ENCODE measurements at regions not wholly inside any gene's neighbourhood (a gene's known extent, or its start where the extent isn't known, plus 50 kb on each side); places are given as distances from the start of the nearest gene placed in this dataset.

- H3K9me3 ChIP-seq = no peaks in the 10 kb centered on the region
- peaks cover 30% of the 10 kb centered on the region for H3K4me1 ChIP-seq
- TF ChIP-seq CTCF (IDR thresholded peaks at IDR 0.05) = no peak
- no peak for DNase-seq
- no peaks in the 10 kb centered on the region for H3K36me3 ChIP-seq
- H3K4me3 ChIP-seq = no peak overlapping the region
- no peak for ATAC-seq
- intact Hi-C loops (cut with DNase I) = no loop called here
- H3K27ac ChIP-seq = no peak overlapping the region
- H3K27me3 ChIP-seq = no peaks in the 10 kb centered on the region
Measured at GRCh38 chr1:234840253-234840652, 230.3 kb upstream of the IRF2BP2 start.

- Histone ChIP-seq H3K4me1 (peaks cover 24% of the 10 kb centered on the region), H3K27me3 (no peaks in the 10 kb centered on the region), H3K36me3 (no peaks in the 10 kb centered on the region), H3K4me3 (no peak overlapping the region), H3K27ac (no peak overlapping the region), H3K9me3 (no peaks in the 10 kb centered on the region)
- DNase-seq (no peak), ATAC-seq (no peak)
- intact Hi-C loops (cut with DNase I) = no loop called here
- TF ChIP-seq CTCF (IDR thresholded peaks at IDR 0.05) = no peak
Measured at GRCh38 chr1:234839663-234840062, 229.7 kb upstream of the IRF2BP2 start.

DNA sequence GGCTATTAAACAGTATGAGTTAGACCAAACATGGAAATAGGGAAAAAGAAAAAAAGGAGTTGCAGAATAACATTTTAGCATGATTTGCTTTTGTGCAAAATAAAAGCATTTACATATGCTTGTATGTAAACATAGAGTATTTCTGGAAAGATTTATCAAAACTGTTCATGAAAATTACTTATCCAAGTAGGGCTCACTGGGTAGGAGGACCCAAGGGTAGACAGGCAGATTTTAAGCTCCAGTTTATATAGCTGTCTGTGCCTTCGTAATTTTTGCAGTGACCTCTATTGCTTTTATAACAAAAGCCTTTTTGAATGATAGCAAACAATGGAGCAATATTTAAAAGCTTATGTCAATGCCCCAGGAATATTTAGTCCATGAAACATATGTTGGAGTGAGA, 228.8 kb upstream of the IRF2BP2 start:
- DNase-seq = no peak
- Histone ChIP-seq H3K27me3 (no peaks in the 10 kb centered on the region), H3K27ac (no peak overlapping the region), H3K9me3 (no peaks in the 10 kb centered on the region), H3K4me3 (no peak overlapping the region), H3K36me3 (no peaks in the 10 kb centered on the region), H3K4me1 (peaks cover 16% of the 10 kb centered on the region)
- intact Hi-C loops (cut with DNase I) = no loop called here
- no peak for ATAC-seq
- no peak for TF ChIP-seq CTCF (IDR thresholded peaks at IDR 0.05)

DNA sequence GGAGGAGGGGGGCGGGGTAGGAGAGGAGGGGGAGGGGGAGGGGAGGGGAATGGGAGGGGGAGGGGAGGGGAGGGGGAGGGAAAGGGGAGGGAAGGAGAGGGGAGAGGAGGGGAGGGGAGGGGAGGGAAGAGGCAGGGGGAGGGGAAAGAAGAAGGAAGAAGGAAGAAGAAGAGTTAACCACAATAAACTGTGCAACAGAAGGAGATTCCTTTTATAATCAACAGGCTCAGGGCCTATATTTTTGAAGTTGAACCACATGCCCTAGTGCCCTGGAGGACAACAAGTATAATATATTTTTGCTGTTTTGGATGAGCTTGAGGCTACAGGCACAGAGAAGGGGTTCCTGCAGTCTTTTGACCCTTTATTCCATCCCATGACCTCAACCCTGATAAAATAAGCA, 228.2 kb upstream of the IRF2BP2 start:
- H3K27me3 ChIP-seq = no peaks in the 10 kb centered on the region
- no peak for TF ChIP-seq CTCF (IDR thresholded peaks at IDR 0.05)
- DNase-seq (no peak), ATAC-seq (no peak)
- intact Hi-C loops (cut with DNase I) = no loop called here
- H3K4me1 ChIP-seq = peaks cover 10% of the 10 kb centered on the region
- no peak overlapping the region for H3K4me3 ChIP-seq
- H3K36me3 ChIP-seq = no peaks in the 10 kb centered on the region
- H3K27ac ChIP-seq = no peak overlapping the region
- no peaks in the 10 kb centered on the region for H3K9me3 ChIP-seq

GRCh38 chr1:234837713-234838112, 227.7 kb upstream of the IRF2BP2 start:
- no peak overlapping the region for H3K27ac ChIP-seq
- ATAC-seq (no peak), DNase-seq (no peak)
- intact Hi-C loops (cut with DNase I) = no loop called here
- no peaks in the 10 kb centered on the region for H3K9me3 ChIP-seq
- H3K36me3 ChIP-seq = no peaks in the 10 kb centered on the region
- no peak overlapping the region for H3K4me3 ChIP-seq
- H3K27me3 ChIP-seq = no peaks in the 10 kb centered on the region
- TF ChIP-seq CTCF (IDR thresholded peaks at IDR 0.05) = no peak
- peaks cover 5% of the 10 kb centered on the region for H3K4me1 ChIP-seq

DNA sequence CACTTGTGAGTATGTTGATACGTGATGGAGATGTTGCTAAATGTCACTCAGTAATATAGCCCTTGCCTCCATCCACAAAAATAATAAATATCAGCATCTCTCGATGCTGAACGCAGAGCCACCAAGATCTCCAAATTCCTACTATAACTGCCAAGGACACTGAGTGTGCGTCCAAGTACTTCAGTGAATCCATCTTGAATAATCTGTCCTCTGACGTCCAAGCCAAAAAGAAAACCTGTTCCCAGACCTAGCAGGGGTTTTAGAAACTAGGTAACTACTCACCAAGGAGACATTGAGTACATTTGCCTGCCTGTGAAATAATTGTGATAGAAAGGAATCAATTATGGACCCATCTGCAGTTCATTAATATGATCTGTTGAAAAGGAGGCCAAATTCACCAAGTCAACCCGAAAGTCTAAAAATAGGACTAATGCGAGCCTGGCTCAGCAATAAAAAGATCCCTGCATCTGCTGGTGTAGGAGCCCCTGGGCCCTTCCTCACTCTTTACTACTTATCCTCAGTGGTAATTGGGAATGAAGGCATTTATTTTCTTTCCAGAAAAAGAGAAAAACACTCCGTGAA, 226.9 kb upstream of the IRF2BP2 start:
- Histone ChIP-seq H3K9me3 (no peaks in the 10 kb centered on the region), H3K27ac (no peak overlapping the region), H3K4me3 (no peak overlapping the region), H3K36me3 (no peaks in the 10 kb centered on the region), H3K27me3 (no peaks in the 10 kb centered on the region), H3K4me1 (no peaks in the 10 kb centered on the region)
- no peak for DNase-seq
- TF ChIP-seq CTCF (IDR thresholded peaks at IDR 0.05) = no peak
- intact Hi-C loops (cut with DNase I) = no loop called here
- no peak for ATAC-seq
